Right forelimb (tissue), 1 donor: ENCODE measurements at regions not wholly inside any gene's neighbourhood (a gene's known extent, or its start where the extent isn't known, plus 50 kb on each side); places are given as distances from the start of the nearest gene placed in this dataset.

Experiments
- DNase-seq: peaks from one replicate; pipeline ENCODE4 v3.0.0-alpha.2; 2018

DNA sequence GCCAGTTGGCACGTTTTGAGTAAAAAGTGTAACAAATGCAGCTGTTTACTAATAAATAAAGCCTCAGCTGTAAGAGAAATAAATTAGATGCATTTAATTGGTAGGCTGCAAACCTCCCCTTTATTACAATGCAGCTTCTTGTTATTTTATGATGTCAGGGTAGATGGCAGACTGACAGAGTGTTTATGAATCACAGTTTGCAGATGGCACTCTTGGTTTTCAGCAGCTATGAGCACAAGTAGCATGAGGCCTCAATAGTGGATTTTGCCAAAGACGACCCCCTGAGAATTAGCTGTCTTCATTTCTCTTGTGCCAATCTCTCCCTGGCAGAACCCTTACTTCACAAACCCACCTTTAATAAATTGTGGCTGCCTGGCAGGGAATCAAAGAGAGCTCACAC, 161.2 kb upstream of the C1orf87 start:
- no peak for DNase-seq

DNA sequence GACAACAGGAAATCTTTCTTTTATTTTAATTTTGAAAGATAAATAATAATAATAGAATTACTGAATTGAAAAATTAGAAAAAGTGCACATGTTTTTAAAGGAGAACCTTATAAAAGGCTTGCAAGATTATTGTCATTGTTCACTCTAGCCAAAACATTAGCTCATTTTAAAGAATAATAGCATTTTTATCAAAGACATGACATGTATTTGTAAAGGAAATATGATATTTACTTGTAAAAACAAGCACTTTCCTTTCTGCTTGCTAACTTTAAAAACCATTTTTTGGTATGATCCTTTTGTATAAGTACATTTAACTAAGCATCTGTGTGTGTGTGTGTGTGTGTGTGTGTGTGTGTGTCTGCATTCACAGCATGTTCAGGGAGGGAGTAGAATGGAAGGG, 156.3 kb upstream of the C1orf87 start:
- DNase-seq: no peak

DNA sequence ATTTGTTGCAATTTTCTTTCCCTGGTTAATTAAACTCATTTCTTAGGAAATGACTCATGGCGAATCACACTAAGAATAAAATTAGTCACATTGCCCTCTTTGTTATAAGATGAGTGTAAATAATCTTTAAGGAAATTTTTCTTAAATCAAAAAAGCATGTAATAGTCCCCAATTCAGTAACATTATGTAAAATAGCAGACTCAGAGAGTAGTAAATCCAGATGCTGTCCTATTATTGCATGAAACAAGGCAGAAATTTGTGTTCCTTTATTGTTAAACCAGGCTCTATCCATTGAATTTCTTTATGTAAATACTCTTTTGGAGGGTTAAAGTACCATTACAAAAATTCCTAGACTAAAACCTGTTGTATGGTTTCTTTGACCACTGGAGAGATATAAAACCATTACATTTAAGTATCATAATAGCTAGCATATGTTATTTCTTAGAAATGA, 154.5 kb upstream of the C1orf87 start:
- no peak for DNase-seq

- DNase-seq: no peak
Measured at GRCh38 chr1:60227601-60228000, 154.0 kb upstream of the C1orf87 start.

- no peak for DNase-seq
Measured at GRCh38 chr1:60225486-60225885, 151.9 kb upstream of the C1orf87 start.

DNA sequence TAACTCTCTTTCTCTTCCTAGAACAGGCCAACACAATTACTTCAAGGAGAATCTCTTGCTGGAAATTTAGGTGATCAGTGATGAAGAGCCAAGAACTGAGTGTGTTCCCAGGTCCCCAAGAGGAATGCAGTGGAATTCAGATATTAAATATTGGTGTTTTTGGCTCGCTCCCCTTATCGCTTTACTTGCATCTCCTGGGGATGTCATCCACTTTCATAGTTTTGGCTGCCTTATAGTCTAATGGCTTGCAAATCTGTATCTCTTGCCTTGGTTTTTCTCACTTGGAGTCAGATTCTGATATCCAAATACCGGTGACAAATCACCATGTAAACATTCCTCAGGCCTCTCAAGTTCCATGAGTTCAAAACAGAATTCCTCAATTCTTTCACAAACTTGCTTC, 151.0 kb upstream of the C1orf87 start:
- no peak for DNase-seq

- DNase-seq: no peak
Measured at GRCh38 chr1:60223158-60223557, 149.6 kb upstream of the C1orf87 start.

DNA sequence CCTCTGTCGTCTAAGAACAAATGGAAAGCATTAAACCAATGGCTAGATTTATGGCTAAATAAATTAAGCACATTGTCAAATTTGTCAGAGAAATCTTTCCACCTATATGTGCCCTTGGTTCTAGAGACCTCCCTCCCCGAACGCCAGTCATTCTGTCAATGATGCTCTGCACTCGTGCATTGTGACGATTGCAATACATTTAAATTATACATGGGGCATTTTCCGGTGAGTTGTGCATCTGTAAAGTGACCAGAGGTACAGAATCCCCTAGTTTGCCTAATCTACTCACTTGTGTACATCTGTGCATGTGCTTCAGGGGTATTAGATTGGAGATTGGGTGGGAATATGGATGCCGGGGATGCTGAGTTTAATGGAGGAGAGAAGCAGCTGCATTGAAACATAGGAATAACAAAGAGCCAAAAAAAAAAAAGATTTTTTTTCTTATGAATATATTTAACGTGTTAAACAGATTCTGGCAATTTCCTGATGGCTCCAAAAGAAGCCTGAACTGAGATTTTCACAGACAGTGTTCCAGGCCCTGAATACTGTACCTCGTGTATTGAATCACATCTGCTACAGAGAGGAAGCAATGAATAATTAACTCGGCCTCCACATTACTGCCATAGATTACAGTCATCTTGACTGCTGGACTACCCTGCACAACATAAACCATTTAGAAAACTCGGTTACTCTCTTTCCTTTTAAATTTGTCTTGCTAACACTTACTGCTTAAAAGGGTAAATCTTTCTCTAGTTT, 149.0 kb upstream of the C1orf87 start:
- DNase-seq: no peak

- no peak for DNase-seq
Measured at GRCh38 chr1:60213253-60213652, 139.7 kb upstream of the C1orf87 start.

DNA sequence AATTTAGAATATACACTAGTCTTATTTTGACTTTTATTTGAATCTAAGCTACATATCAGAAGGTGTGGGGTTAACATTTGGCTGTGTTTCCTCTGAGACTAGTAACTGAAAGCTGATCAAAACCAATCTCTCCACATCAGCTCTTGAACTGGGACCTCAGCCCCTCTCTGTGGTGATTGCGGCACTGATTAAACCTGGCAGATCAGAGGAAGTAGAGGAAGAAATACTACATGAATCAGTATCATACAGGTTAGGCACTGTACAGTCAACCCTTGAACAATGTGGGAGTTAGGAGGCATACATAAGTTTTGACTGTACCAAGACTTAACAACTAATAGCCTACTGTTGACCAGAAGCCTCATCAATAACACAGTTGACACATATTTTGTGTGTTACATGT, 122.5 kb upstream of the C1orf87 start:
- DNase-seq: no peak

- no peak for DNase-seq
Measured at GRCh38 chr1:60185684-60186083, 112.1 kb upstream of the C1orf87 start.

- DNase-seq: no peak
Measured at GRCh38 chr1:60184521-60184920, 111.0 kb upstream of the C1orf87 start.

- no peak for DNase-seq
Measured at GRCh38 chr1:60173729-60174505, 100.3 kb upstream of the C1orf87 start.

DNA sequence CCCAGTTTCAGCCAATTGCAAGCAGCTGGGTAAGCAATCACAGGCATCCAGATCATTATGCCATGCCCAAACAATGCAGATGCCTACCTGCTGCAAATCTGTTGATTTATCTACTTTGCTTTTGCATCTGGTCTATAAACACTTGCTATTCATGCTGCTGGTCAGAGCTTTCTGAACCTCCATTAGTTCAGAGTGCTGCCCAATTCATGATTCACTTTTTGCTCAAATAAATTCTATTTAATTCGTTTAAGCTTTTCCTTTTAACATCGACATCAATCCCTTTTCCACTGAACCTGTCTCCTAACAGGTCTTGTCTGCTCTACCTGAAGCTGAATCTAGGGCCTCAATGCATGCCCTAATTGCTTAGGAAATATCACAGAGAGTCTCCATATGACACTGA, 99.4 kb upstream of the C1orf87 start:
- DNase-seq: no peak

GRCh38 chr1:60171801-60172200, 98.2 kb upstream of the C1orf87 start:
- no peak for DNase-seq

DNA sequence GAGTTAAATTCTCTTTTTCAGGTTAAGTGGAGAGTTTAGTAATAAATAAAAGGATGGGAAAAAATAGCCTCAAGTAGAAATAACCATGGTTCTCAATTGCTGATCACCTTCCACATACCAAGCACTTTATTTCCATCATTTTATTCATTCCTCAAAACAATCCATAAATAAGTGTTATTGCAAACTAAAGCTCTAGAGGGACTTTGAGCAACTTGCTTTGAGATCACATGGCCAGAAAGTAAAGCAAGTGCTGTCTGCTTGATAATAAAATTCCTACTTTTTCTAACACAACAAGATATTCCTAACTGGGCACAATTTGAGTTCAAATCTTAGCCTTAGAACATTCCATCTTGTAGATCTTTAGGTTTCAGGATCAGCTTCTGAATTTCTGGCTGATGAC, 97.1 kb upstream of the C1orf87 start:
- DNase-seq: no peak

DNA sequence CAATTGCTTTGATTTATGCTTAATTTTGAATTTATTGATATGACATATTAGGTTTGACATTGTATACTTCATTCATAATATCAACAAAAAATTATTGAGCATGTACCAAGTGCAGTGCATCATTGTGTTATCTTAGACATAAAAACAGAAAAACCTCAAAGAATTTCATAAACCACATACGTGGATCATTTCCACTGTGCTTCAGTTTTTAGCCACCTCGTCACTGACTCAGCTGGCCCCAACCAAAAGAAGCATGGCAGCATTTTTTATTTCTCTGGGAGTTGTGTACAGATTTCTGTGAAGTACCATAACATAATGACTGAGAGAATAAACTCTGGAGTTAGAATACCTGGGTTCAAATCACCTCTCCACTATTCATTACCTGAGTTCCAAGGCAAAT, 95.6 kb upstream of the C1orf87 start:
- no peak for DNase-seq

DNA sequence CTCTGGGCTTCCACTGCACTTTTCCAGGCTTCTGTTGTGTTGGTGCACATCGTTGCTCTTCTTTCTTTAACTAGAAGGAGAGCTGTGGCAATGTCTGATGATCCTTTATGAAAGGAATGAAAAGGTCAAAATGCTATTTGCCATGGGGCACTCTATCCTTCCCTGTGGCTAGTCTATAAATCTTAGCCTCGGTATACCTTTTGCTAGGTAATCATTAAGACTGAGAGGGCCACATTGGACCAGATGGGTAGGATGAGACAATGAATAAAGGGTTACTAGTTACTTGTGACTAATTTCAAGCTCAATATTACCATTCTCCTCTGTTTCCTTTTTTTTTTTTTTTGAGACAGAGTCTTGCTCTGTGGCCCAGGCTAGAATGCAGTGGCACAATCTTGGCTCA, 89.4 kb upstream of the C1orf87 start:
- no peak for DNase-seq

DNA sequence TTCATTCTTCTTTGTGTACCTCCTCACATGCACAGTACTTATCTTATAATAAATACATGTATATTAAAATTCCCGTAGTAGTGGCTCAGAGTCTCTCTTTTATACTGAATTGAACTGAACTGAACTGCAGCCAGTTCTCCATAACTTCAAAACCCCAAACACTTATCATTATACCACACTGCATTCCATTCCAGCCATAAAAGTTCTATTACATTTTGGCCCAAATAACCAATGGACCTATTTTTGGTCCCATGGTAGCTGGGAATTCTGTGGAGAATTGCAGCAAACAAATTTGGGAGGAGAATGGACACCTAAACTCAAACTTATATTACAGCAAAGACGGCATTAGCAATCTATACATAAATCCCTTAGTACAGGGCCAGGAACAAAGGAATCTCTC, 86.6 kb upstream of the C1orf87 start:
- no peak for DNase-seq

DNA sequence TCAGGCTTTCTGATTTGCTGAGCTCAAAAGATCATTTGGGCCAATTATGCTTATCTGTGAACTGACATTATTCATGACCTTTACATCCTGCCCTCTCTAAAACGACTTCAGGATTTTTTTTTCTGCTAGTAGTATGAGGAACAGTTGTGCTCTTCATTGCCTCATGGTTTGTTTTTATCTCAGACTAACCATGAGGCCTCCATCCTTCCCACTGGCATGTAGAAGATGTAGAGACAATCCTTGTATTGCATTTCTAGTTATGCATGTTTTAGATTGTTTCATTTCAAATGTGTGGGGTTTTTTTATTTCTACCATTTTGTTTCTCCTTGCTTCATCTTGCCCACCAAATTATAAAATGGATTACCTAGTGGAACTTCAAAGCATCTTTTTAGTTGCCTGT, 82.8 kb upstream of the C1orf87 start:
- no peak for DNase-seq

DNA sequence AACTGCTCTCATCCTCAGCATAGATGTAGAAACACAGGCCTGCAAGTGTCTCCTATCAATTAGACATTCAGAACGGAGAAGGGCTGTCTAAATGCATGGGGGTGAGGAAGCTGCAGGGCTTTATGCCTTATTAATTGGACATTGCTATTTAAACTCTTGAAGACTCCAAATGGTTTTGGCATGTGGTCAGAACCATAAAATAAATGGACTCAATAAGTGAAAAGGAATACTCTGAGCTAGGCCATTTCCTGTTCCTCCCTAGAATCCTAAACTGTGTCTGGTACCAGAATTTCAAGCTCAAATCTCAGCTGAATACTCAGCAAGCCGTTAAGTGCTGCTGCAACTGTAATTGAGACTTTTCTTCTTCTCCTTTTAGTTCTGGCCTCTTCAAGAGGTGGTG, 80.4 kb upstream of the C1orf87 start:
- DNase-seq: no peak

- no peak for DNase-seq
Measured at GRCh38 chr1:60152891-60153290, 79.3 kb upstream of the C1orf87 start.

- DNase-seq: no peak
Measured at GRCh38 chr1:60151311-60151710, 77.7 kb upstream of the C1orf87 start.

DNA sequence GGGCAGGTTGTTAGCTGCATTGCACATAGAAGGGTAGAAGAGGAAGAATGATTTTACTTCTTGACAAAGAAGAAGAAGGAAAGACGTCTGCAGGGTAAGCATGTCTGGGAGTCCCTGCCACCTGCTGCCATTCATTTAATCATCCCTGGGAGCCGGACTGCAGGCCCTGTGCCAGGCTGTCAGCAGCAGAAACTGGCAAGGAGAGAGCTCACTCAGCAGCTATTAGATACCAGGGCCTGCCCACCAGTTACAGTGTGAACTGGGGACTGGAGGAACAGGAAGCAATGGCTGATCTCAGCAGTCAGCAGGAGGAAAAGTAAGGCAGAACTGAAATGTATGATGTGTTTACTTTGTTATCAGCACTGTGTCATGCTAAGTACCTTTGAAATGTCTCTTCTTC, 75.7 kb upstream of the C1orf87 start:
- peak; percentile 57 for DNase-seq

DNA sequence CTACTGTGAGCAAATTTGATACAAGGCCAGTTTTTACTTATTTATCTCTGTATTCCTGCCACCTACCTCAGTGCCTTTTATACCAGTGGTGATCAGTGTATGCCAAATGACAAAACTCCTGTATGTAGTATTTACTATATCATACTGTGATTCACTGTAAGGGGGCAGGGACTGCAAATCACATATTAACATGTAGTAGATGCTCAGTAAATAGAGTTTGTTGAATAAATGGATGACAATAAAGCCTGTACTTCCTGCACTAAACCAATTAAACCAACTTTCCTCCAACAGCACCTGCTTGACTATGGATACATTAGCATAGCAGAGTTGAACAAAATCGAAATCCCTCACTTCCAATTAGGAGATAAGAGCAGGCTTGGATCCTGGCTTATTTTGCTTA, 73.3 kb upstream of the C1orf87 start:
- no peak for DNase-seq
